Stimulated activated CD4-positive, alpha-beta T cell treated with anti-CD3 and anti-CD28 coated beads, Interleukin-2, amount 100 ng/mL, for 48 hours (primary cell): ENCODE measurements at regions not wholly inside any gene's neighbourhood (a gene's known extent, or its start where the extent isn't known, plus 50 kb on each side); places are given as distances from the start of the nearest gene placed in this dataset.
"Not testable (repeated sequence)": the region's sequence is repeated elsewhere in the genome, so short reads cannot be mapped to it uniquely, and the experiment has no call there.

Experiments
- DNase-seq, 2 donors: peaks; one replicate each; pipeline ENCODE4 v3.0.0-alpha.2; 2020

DNA sequence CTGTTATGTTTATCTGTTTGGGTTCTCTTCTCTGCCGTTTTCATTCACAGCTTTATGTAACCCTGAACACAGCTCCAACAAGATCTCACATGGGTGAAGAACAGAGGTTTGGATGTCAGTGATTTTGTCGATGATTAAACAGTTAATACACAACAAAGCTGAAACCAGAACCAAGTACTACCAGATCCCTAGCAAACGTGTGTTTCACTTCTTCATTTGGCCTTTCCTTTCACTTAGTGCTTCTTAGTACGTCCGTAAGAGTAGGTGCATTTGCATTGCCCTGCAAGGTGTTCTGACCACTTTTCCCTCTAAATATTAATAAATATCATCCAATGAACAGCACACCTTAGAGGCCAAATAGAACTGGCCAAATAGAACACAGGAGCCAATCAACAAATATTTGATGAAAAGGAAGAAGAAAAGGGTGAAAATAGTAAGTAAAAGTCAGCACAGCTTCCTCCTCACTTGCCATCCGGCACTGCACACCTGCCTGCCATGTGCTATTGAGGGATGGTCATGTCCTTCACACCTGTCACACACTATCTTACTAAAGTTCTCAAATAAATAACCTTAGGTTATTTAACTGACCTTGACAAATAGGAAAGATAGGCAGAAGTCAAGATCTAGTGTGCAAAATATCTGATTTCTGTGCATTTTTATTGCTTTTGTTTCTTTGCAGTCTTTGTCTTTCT is 252.6 kb upstream of the ANKRD30A start:
- no peak for DNase-seq

DNA sequence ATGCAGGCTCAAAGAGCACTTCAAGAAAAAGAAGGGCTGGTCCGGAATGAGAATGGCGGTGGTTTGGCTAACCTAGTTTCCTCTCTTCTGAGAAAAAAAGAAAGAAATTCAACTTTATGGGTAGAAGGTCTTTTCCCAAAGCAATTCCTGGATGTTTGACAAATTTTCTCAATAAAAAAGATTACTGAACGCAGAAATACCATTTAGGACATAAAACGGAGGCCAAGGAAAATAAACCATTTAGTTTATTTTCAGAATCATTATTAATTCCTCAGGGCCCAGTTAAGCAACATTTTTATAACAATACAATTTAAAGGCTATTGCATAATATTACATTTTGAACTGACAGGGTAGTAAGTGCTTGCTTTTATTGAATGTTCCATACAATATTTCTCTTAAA is 284.6 kb upstream of the ANKRD30A start:
- no peak for DNase-seq

DNA sequence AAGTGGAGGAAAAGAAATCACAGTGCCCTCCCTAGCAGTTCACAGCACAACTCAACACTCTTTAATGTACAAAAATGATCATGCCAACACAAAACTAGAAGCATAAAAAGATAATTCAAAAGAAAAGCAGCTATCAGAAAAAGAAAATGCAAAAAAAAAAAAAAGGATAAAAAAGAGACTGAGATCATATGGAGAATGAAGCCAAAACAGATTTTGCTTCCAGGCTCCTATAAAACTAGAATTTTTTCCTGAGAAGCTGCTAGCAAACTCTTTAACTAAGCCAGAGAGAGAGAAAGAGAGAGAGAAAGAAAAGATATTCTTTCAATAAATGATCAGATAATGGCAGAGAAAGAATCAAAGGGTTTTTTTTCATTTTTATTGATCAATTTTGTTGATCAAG is 288.0 kb upstream of the ANKRD30A start:
- DNase-seq: no peak

DNA sequence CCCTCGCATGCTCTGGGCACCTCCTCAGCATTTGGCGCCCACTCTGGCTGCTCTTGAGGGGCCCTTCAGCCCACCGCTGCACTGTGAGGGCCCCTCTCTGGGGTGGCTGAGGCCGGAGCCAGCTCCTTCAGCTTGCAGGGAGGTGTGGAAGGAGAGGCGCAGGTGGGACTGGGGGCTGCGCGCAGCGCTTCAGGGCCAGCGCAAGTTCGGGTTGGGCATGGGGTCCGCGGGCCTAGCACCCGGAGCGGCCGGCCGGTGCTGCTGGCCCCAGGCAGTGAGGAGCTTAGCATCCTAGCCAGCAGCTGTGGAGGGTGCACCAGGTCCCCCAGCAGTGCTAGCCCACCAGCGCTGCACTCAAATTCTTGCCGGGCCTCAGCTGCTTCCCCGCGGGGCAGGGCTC is 305.6 kb upstream of the ANKRD30A start:
- DNase-seq: no peak

DNA sequence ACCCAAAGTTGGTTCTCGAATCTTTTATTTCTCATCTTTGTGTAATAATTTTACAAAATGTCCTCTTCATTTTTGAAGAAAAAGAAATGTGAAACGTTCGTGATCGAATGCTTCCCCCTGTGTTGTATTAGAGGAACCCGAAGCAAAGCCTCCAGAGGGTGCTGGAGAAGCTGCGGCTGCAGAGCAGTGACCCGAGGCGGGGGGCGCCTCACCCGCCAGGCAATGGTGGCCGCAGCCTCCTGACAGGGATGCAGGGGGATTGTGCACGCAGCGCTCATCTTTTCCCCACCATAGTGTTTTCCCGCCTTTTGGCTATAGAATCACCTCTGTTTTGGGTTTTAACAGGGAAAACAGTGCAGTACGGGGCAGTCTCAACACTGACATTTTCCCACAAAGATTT is 307.5 kb upstream of the ANKRD30A start:
- no peak for DNase-seq

DNA sequence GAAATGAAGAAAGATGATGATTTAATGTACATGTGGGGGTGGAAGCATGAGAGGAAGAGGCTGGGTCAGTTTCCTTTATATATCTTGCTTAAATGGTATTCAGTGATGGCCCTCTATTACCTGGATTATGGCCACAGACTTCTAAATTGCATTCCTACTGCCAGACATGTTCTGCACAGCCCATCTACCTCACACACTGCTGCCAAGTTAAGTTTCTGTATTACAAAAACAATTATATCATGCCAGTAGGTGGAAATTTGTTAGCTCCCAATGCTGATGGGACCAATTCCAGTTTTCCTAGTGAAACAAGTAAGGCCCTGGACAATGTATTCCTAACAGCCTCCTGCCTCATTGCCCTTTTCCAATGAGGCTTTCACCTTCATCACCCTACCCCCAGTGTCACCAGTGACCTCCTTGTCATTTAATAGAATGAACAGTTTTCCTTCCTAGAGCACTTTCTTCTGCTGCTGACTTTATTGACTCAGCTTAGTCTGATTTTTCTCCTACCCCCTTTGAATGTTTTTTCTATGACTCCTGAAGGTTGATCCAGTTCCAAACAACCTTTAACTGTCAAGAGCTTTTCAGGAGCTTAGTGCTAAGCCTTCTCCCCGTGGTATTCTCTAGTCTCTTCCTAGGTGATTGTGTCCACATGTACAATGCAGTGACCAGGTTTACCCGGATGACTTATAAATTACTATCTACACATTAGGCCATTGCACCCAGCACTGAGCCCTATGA is 316.6 kb upstream of the ANKRD30A start:
- DNase-seq: no peak

DNA sequence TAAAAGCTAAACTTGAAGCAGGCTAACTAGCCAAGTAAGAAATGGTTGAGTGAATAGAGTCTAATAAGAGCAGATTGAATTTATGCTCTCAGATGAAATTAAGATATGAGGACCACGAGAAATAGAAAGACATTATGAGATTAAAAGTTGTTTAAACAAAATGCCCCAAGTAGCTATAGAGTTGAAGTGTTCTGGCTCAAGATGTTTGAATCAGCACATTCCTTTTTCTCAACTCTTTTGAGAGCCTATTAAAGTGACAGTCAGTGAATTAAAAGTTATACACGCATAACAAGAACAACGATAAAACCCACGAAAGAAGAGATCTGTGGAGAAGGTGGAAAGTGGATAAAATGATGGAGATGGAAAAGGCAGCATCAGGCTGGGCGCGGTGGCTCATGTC is 322.2 kb upstream of the ANKRD30A start:
- DNase-seq: no peak

DNA sequence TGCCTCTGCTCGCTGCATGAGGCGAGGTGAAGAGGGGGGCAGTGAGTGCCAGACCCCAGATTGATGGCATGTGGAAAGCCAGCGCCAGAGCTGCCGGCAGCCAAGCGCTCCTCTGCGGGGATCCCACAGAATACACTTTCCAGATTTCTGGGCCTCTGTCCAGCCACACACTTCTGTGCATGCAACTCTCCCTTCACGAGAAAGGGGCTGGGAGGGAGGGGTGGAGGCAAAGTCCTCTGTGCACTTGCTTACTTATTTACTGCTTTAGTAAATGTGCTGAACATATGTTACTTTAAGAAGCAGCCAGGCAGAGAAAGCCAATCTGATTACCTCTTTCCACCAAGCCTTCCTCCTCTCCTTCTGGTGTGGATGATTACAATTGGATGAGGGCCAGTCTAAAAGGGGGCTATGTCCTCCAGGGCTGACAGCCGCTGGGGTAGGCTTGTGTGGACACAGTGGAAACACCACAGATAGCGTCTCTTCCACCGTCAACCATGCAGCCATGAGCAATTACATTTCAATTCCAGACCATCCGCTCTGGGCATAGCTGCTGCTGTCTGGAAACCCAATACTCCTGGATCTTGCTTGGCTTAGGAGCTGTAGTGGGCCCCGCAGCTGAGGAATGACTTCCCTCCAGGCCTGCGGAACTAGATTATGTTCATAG is 322.8 kb upstream of the ANKRD30A start:
- DNase-seq: no peak

DNA sequence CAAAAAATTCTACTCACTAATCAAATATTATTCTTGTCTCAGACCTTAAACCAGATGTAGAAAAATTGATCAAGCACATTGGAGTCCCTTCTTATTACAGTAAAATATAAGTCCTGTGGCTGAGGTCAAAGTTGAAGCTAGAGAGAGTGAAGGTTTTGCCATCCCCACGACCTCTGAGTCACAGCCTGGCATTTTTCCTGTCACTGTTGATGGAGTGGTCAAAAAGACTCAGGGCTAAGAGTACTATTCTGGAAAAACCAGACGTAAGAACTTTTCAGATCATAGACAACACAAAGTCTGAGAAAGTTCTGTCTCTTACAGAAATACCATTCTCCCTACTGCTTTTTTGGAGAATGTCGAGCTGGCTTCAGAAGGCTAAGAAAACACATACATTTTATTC is 323.7 kb upstream of the ANKRD30A start:
- DNase-seq: no peak

DNA sequence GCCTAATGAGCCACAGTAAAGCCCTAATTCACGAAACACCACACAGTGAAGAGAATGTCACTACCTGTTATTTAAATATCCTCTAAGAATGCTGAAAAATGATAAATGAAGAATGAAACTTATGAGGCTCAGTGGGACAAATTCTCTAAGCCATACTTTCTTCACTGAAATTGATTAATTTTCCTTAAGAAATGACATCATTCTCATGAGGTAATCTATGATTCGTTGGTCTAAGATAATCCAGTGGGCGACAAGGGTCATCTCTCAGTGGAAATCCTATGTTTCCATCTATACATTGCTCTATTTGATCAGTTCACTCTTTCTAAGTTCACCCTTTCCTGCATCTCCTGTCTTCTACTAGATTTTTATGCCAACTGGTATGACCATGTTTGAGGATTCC is 330.4 kb upstream of the ANKRD30A start:
- DNase-seq: no peak

DNA sequence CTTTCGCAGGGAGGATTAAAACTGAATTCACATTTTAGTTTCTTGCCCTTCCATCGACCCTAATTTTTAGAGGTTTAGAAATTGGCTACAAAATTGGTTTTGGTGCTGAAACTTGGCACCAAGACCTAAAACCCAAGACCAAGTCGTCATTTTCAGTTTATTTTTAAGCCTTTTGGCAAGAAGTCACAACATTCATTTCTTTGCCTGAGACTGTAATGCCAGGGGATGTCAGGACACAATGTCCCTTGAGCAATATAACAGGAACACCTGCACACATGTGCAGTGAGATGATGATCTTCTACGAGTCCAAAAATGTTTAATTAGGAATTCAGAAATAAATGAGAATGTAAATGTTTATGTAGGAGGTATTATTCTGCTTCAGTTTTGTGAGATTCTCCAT is 335.4 kb upstream of the ANKRD30A start:
- DNase-seq: no peak

DNA sequence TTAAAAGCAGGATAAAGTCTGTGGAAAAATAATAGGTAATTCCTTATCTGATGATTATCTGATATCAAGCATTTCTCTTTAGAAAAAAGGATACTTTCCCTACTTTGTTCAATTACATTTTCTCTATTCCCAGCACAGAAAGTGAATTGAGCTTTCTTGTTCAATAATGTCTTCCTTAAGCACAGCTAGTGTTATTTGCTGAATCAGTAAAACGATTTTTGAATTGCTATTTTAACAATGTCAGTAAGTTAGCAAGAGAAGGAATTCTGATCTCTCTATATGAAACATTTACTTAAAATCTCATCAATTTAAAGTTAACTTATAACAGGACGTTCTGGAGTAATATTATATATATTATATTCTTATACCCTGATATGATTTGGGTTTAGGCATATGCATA is 337.2 kb upstream of the ANKRD30A start:
- DNase-seq: no peak

DNA sequence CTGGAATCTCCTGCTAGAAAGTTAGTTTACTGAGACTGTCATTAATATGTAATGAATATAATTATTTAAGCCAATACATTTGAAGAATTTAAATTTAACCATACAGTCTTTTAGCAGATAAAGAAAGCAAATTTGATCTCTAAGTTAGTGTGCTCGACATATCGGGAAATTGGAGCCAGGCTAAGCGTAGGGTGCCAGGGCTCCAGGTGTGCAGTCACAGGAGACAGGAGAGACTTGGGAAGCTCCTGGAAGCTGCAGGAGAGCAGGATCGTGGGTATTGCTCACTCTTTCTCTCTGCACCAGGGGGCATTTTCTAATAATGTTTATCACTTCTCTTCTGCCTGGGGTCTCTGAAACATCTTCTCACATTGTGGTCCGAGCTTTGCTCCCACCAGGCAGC is 342.0 kb upstream of the ANKRD30A start:
- no peak for DNase-seq

DNA sequence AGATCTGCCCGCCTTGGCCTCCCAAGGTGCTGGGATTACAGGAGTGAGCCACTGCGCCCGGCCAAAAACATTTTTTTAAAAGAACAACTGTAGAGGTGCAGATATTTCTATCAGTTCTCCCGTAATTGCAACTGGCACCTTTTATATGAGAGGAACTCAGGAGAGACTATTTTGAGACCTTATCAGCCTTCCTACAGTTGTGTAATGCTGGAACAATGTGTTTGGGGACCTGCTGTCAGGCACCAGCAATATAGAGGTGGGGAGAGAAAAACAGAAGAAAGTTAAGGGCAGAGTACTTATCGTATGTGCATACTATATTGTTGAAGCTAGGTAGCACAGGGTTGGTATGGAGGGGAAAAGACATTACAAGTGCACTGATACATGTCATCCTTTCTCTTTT is 343.8 kb upstream of the ANKRD30A start:
- DNase-seq: no peak

DNA sequence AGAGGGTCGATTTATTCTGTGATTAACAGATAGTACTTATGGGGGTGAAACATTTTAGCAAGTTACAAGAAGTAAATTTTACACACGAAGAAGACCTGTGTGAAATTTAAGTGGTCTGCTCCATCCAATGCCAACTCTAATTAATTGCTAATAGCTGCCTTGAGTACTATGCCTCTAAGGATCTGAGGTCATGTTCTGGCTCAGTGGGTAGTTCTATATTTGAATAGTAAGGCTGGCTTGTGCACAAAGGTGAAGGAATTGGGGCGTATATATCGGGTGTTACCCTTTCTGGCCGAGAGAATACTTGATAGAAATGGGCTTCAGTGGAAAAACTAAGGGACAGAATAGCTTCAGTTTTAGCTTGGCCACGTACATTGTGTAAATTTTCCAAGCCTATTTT is 345.2 kb upstream of the ANKRD30A start:
- DNase-seq: no peak

DNA sequence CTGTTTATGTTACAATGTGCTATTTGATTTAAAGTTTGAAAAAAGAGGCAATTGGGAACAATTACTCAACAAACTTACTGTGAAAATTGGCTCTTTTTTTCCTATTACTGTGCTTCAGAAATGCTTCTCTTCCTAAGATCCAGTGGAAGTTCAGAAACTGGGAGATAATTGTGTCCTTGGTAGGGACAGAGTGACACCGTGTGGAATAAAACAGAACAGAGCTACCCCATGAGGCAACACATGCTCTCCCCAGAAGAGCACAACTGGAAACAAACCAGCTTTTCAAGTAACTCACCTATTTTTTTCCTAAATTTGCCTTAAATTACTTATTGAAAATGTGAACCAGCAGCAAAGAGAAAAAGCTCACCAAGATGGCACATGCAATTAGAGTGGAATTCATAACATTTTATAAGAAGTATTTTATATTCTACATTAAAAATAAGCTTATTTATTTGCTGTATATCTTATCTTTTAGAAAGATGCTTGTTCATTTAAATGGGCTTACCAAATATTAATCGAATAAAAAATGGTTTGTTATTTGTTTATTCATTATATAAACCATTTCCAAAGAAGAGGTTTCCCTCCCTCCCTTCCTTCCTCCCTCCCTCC is 346.1 kb upstream of the ANKRD30A start:
- DNase-seq: no peak

DNA sequence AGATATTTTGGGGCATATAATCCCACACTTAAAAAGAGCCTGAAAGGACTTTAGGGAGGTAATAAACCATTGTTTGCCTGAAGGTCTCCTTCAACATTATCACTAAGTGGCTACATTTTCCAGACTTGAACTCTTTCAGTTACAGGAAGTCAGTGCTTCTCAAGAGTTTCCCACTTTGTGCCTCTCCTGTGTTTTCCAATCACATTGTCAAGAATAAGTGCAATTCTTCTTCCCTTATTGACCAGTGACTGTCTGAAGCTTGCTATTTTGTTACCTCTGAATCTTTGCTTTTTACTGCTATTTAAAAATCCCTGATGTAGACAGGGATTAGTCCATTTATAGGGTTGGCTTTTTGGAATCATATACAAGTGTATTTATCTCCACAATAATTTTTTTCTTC is 346.7 kb upstream of the ANKRD30A start:
- DNase-seq: no peak

DNA sequence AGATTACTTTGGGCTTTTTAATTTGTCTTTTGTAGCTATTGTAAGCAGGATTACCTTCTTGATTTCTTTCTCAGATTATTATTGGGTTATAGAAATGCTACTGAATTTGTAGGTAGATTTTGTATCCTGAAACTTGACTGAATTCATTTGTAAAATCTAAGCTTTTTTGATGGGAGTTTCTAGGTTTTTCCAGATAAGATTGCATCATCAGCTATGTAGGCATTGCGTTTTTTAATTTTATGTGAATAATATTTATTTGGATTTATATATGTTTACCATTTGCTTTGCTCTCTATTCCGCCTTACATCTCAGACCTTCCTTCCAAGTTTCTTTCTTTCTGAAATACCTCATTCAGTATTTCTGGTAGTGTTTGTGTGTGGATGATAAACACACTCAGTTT is 351.7 kb upstream of the ANKRD30A start:
- no peak for DNase-seq

DNA sequence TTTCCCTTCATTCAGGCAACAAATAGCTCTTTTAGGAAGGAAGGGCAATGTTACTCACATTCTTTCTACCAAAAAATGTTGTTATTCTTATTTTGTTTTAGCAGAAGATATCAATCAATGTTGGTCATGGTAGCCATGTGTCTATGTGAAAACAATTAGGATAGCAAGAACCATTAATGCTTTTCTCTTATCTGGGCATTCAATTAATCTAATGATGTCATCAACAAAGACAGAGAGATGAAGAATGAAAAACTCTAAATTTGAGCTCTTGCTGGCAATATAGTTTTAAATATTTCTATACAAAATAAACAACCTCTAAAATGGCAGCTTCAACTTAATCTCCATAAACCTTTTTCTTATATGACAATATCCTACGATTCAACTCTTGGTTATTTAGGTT is 353.7 kb upstream of the ANKRD30A start:
- DNase-seq: no peak

DNA sequence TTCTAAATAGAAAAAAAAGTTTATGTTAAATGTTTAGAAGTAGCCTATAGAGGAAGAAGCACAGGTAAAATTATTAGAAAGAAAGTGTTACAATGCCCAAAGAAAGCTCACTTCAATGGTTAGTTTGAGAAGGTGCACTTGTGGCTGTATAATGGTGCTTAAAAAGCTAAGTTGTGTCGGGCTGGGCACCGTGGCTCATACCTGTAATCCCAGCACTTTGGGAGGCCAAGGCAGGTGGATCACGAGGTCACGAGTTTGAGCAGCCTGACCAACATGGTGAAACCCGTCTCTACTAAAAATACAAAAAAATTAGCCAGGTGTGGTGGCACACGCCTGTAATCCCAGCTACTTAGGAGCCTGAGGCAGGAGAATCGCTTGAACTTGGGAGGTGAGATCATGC is 355.7 kb upstream of the ANKRD30A start:
- DNase-seq: not testable (repeated sequence)

DNA sequence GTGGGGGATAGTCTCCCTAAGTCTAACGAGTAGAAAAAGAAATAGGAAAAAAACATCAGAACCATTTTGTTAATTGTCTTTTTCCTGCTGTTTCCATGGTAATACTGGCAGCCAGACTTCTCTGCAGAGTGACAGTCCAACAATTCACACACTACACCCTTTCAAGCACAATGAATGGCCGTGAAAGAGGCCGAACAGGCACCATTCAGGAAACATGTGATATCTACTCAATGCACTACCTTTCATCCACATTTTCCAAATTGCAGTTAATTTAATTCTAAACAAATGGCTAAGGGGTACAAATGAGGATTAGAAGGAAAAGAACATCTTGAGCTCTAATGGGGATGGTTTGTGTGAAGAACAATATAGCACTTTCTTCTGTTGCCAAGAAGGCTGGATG is 358.5 kb upstream of the ANKRD30A start:
- no peak for DNase-seq

DNA sequence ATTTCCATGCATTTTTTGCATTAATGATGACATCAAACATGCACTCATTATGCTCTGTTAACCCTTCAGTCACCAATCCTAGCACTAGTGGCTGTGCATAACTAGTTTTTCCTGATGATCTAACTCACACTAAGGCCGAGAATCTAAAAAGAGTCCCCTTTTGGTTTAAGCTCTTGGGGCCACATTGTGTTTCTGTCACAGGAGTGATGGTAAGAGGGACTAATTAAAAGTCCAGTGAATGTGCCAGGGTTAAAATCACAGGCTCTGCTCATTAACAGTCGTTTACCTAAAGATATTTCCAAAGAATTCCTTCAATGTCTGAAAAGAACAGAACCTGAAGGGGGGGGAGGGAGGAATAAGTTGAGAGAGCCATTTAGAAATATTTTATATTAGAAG is 359.0 kb upstream of the ANKRD30A start:
- DNase-seq: no peak

DNA sequence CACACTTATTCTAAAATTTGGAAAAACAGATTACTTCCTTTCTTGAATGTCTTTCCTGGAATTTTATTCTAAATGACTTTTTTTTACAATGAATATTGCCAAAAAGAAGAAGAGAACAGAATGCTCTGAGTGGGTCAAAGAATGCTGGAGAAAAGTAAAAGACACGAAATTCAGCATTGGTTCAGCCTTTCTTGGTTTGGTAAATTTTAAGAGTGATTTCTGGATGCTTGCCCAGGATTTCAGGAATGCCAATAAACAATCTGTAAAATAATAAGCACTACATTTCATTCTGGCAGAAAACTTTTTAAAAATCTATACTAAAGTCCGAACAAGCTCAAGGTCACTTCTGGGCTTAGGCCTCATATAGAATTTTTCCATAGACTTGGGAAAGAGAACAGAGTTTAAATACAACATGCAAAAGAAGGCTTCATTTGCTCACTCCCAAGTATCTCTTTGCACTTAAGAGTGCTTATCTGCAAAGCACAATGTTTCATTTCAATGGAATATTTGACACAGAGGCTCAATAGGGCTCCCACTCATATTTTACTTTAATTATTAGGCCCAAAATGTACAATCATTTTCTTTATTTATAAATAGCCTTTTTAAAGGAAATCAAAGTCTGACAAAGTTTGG is 359.5 kb upstream of the ANKRD30A start:
- DNase-seq: no peak

DNA sequence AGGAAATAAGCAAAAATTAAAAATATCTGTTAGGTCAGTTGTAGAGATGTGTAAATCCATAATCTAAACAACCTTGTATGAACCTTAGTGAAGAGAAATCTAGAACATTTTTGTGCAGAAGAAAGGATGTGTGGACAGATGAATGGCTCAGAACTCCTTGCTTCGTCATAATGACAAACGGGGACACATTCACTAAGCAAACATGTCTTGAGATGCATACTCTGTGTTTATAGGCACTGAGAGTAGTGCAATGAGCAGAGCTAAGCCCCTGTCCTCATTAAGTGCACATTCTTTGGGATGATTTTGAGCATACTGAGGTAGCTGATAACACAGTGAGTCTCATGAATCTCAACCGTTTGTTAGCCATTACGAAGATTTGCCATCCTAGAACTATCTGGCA is 360.6 kb upstream of the ANKRD30A start:
- DNase-seq: no peak
